BLaER1 treated with 17β-estradiol and CSF1 and Interleukin-3, amounts not matched to agents 10 nM and 100 nM (cell line): ENCODE measurements at regions not wholly inside any gene's neighbourhood (a gene's known extent, or its start where the extent isn't known, plus 50 kb on each side); places are given as distances from the start of the nearest gene placed in this dataset.
A peak's percentile ranks its signal among the peaks of the same experiment; 100 is the strongest.

Source experiments
- H3K27ac ChIP-seq, 11 experiments: shearing (Covaris generic); formaldehyde crosslinking; 2 replicates each; pipeline ENCODE4 v1.8.1; 2022
- H3K27me3 ChIP-seq, 11 experiments: shearing (Covaris generic); formaldehyde crosslinking; 2 replicates each; pipeline ENCODE4 v1.8.1; 2022
- H3K36me3 ChIP-seq, 11 experiments: shearing (Covaris generic); formaldehyde crosslinking; 2 replicates each; pipeline ENCODE4 v1.8.1; 2022
- H3K4me1 ChIP-seq, 10 experiments: shearing (Covaris generic); formaldehyde crosslinking; 2 replicates each; pipeline ENCODE4 v1.8.1; 2022
- H3K4me2 ChIP-seq, 11 experiments: shearing (Covaris generic); formaldehyde crosslinking; 2 replicates each; pipeline ENCODE4 v1.8.1; 2022
- H3K4me3 ChIP-seq, 10 experiments: shearing (Covaris generic); formaldehyde crosslinking; 2 replicates each; pipeline ENCODE4 v1.8.1; 2022
- H3K9ac ChIP-seq, 11 experiments: shearing (Covaris generic); formaldehyde crosslinking; 2 replicates each; pipeline ENCODE4 v1.8.1; 2022
- H3K9me3 ChIP-seq, 11 experiments: shearing (Covaris generic); formaldehyde crosslinking; replicated peaks in 1 of 11; 2 replicates each; pipeline ENCODE4 v1.8.1; 2022
- H4K20me1 ChIP-seq, 11 experiments: shearing (Covaris generic); formaldehyde crosslinking; 2 replicates each; pipeline ENCODE4 v1.8.1; 2022
- Cebpa-rat ChIP-seq, 11 experiments: shearing (Covaris generic); IDR thresholded peaks; 2 replicates each; pipeline ENCODE4 v1.8.1; 2022

- H3K27me3 ChIP-seq, result no peaks in the 10 kb centered on the region
These were observed 516.8 kb upstream of the FAM241A start for GRCh38 chr4:111628437-111628836.

GRCh38 chr4:111630705-111631104 is 514.5 kb upstream of the FAM241A start:
- Histone ChIP-seq H4K20me1 (no peaks in the 10 kb centered on the region), H3K9me3 (no peaks in the 10 kb centered on the region), H3K27me3 (no peaks in the 10 kb centered on the region), H3K27ac (no peak overlapping the region), H3K36me3 (no peaks in the 10 kb centered on the region), H3K4me2 (no peak overlapping the region), H3K4me1 (0 out of 20 replicates have a peak, but pooled peaks cover 0 to 3% (median 0%) of the 10 kb centered on the region in 10 experiments), H3K4me3 (no peak overlapping the region), H3K9ac (no peak overlapping the region)
- TF ChIP-seq Cebpa-rat (IDR thresholded peaks at IDR 0.05), result no peak

More at GRCh38 chr4:111628437-111628836, 516.8 kb upstream of the FAM241A start:
- no peak overlapping the region for H3K4me2 ChIP-seq
- no peak overlapping the region for H3K27ac ChIP-seq
- no peak overlapping the region for H3K9ac ChIP-seq
- H3K4me1 ChIP-seq, result 0 out of 20 replicates have a peak, but pooled peaks cover 0 to 3% (median 0%) of the 10 kb centered on the region in 10 experiments
- no peaks in the 10 kb centered on the region for H3K36me3 ChIP-seq
- H4K20me1 ChIP-seq, result no peaks in the 10 kb centered on the region
- no peaks in the 10 kb centered on the region for H3K9me3 ChIP-seq
- TF ChIP-seq Cebpa-rat (IDR thresholded peaks at IDR 0.05), result no peak
- no peak overlapping the region for H3K4me3 ChIP-seq

GRCh38 chr4:111631215-111631999 is 513.8 kb upstream of the FAM241A start:
- H3K9me3 ChIP-seq, result no peaks in the 10 kb centered on the region
- no peak for TF ChIP-seq Cebpa-rat (IDR thresholded peaks at IDR 0.05)
- no peak overlapping the region for H3K4me2 ChIP-seq
- H3K27ac ChIP-seq, result no peak overlapping the region
- H3K4me3 ChIP-seq, result no peak overlapping the region
- no peak overlapping the region for H3K9ac ChIP-seq
- no peaks in the 10 kb centered on the region for H3K36me3 ChIP-seq
- no peaks in the 10 kb centered on the region for H4K20me1 ChIP-seq
- H3K27me3 ChIP-seq, result no peaks in the 10 kb centered on the region
- H3K4me1 ChIP-seq, result 0 out of 20 replicates have a peak, but pooled peaks cover 0 to 3% (median 0%) of the 10 kb centered on the region in 10 experiments

GRCh38 chr4:111632641-111633151 is 512.6 kb upstream of the FAM241A start:
- TF ChIP-seq Cebpa-rat (IDR thresholded peaks at IDR 0.05), result no peak
- H3K36me3 ChIP-seq, result no peaks in the 10 kb centered on the region
- H3K9me3 ChIP-seq, result no peaks in the 10 kb centered on the region
- no peaks in the 10 kb centered on the region for H3K27me3 ChIP-seq
- H3K27ac ChIP-seq, result no peak overlapping the region
- H4K20me1 ChIP-seq, result no peaks in the 10 kb centered on the region
- no peak overlapping the region for H3K4me3 ChIP-seq
- H3K9ac ChIP-seq, result no peak overlapping the region
- 0 out of 20 replicates have a peak, but pooled peaks cover 0 to 3% (median 0%) of the 10 kb centered on the region in 10 experiments for H3K4me1 ChIP-seq
- no peak overlapping the region for H3K4me2 ChIP-seq

- H3K9ac ChIP-seq, result no peak overlapping the region
- 0 out of 20 replicates have a peak, but pooled peaks cover 0 to 3% (median 0%) of the 10 kb centered on the region in 10 experiments for H3K4me1 ChIP-seq
- H3K9me3 ChIP-seq, result no peaks in the 10 kb centered on the region
- peak overlapping the region in 1 of 11 experiments; percentile 4; a peak in 1 of 22 replicates for H3K4me2 ChIP-seq
- no peaks in the 10 kb centered on the region for H4K20me1 ChIP-seq
- H3K27me3 ChIP-seq, result no peaks in the 10 kb centered on the region
- H3K4me3 ChIP-seq, result no peak overlapping the region
- TF ChIP-seq Cebpa-rat (IDR thresholded peaks at IDR 0.05), result peak in 2 of 11 experiments; percentile 8 to 37; a peak in 1 of 22 replicates
- H3K36me3 ChIP-seq, result no peaks in the 10 kb centered on the region
- H3K27ac ChIP-seq, result no peak overlapping the region
These were observed 511.5 kb upstream of the FAM241A start for GRCh38 chr4:111633663-111634266.

GRCh38 chr4:111635646-111636045 is 509.6 kb upstream of the FAM241A start:
- no peaks in the 10 kb centered on the region for H4K20me1 ChIP-seq

GRCh38 chr4:111636961-111637585 is 508.2 kb upstream of the FAM241A start:
- Histone ChIP-seq H3K4me2 (no peak overlapping the region), H3K4me3 (no peak overlapping the region), H3K4me1 (peaks cover 0 to 7% (median 0%) of the 10 kb centered on the region in 10 experiments; a peak in 1 of 20 replicates), H3K9ac (no peak overlapping the region), H3K36me3 (no peaks in the 10 kb centered on the region), H4K20me1 (no peaks in the 10 kb centered on the region), H3K27ac (no peak overlapping the region), H3K9me3 (no peaks in the 10 kb centered on the region), H3K27me3 (no peaks in the 10 kb centered on the region)
- no peak for TF ChIP-seq Cebpa-rat (IDR thresholded peaks at IDR 0.05)

More at GRCh38 chr4:111635646-111636045, 509.6 kb upstream of the FAM241A start:
- Histone ChIP-seq H3K36me3 (no peaks in the 10 kb centered on the region), H3K9me3 (no peaks in the 10 kb centered on the region), H3K9ac (no peak overlapping the region), H3K27me3 (no peaks in the 10 kb centered on the region), H3K27ac (no peak overlapping the region), H3K4me1 (0 out of 20 replicates have a peak, but pooled peaks cover 0 to 4% (median 0%) of the 10 kb centered on the region in 10 experiments), H3K4me2 (no peak overlapping the region), H3K4me3 (no peak overlapping the region)
- TF ChIP-seq Cebpa-rat (IDR thresholded peaks at IDR 0.05), result no peak

- Histone ChIP-seq H3K27ac (no peak overlapping the region), H3K4me3 (no peak overlapping the region), H3K36me3 (no peaks in the 10 kb centered on the region), H3K27me3 (no peaks in the 10 kb centered on the region), H3K4me2 (no peak overlapping the region), H3K9ac (no peak overlapping the region), H3K9me3 (no peaks in the 10 kb centered on the region), H4K20me1 (no peaks in the 10 kb centered on the region), H3K4me1 (peaks cover 0 to 4% (median 0%) of the 10 kb centered on the region in 10 experiments; a peak in 1 of 20 replicates)
- TF ChIP-seq Cebpa-rat (IDR thresholded peaks at IDR 0.05), result no peak
These were observed 506.0 kb upstream of the FAM241A start for GRCh38 chr4:111639120-111639690.
